Transverse colon (tissue), 4 donors: ENCODE measurements at regions not wholly inside any gene's neighbourhood (a gene's known extent, or its start where the extent isn't known, plus 50 kb on each side); places are given as distances from the start of the nearest gene placed in this dataset.

ENCODE experiments used
- CTCF ChIP-seq, 5 experiments: fragments of 200-600 bp in 3 of 5; fragments of 450-650 bp in 2 of 5; sonication (generic) in 3 of 5; IDR thresholded peaks; 1 replicate in 2 of 5; 2 replicates in 3 of 5; pipeline ENCODE4 v1.5.1; 2016 to 2017; ENCODE audit warnings: antibody characterized with exemption in 5 of 5, inconsistent platforms in 3 of 5, mild to moderate bottlenecking in 2 of 5, moderate library complexity in 1 of 5
- POLR2AphosphoS5 ChIP-seq, 3 donors: sonication (generic); formaldehyde crosslinking; IDR thresholded peaks; one replicate each; pipeline ENCODE4 v1.6.1; 2016; ENCODE audit warnings: antibody characterized with exemption in 3 of 3

GRCh38 chr20:19915111-19915798 is 101.9 kb upstream of the NAA20 start:
- TF ChIP-seq CTCF (IDR thresholded peaks at IDR 0.05) (no peak), POLR2AphosphoS5 (IDR thresholded peaks at IDR 0.05) (no peak)
